HEK293 (cell line): ENCODE measurements at regions not wholly inside any gene's neighbourhood (a gene's known extent, or its start where the extent isn't known, plus 50 kb on each side); places are given as distances from the start of the nearest gene placed in this dataset.

Experiments used
- CTCF ChIA-PET: fragments of 350-600 bp; formaldehyde crosslinking; extraction: SDS; loops from one replicate; lab custom pipeline; 2021; ENCODE audit warnings: antibody characterized with exemption; lab: Yijun Ruan, JAX
- POLR2A ChIA-PET: fragments of 300-600 bp; formaldehyde crosslinking; extraction: SDS; loops from one replicate; lab custom pipeline; 2020; ENCODE audit warnings: antibody characterized with exemption, inconsistent platforms; lab: Yijun Ruan, JAX
- H3K27ac ChIP-seq: fragments of 200-500 bp; sonication (Bioruptor generic); 2 replicates; pipeline ENCODE4 v1.5.1; 2014; ENCODE audit warnings: low read depth, low read length, control low read depth, inconsistent platforms; ENCODE audit errors: extremely low read depth
- H3K36me3 ChIP-seq, 2 experiments: fragments of 200-500 bp in 1 of 2; sonication (Bioruptor generic) in 1 of 2; 1 replicate in 1 of 2; 2 replicates in 1 of 2; pipeline ENCODE4 v1.5.1; 2014 to 2017; ENCODE audit warnings: inconsistent platforms in 2 of 2, low read length in 2 of 2; ENCODE audit not compliant: control insufficient read depth in 2 of 2, insufficient read depth in 1 of 2
- H3K4me1 ChIP-seq: fragments of 200-500 bp; sonication (Bioruptor generic); 2 replicates; pipeline ENCODE4 v1.5.1; 2014; ENCODE audit warnings: mild to moderate bottlenecking, low read length, inconsistent platforms; ENCODE audit not compliant: control insufficient read depth, insufficient read depth
- H3K4me3 ChIP-seq: 2 replicates; pipeline ENCODE4 v1.5.1; 2011; ENCODE audit warnings: low read depth, mild to moderate bottlenecking, control low read depth, low read length, moderate library complexity
- H3K9me3 ChIP-seq: fragments of 200-500 bp; sonication (Bioruptor generic); 2 replicates; pipeline ENCODE4 v1.5.1; 2014; ENCODE audit warnings: low read depth, low read length, inconsistent platforms; ENCODE audit not compliant: control insufficient read depth, insufficient read depth
- KLF16 ChIP-seq: fragments of 450-650 bp; formaldehyde crosslinking; IDR thresholded peaks from 2 replicates; pipeline ENCODE4 v1.5.1; 2017; ENCODE audit warnings: missing biosample characterization, missing genetic modification characterization
- PRDM4 ChIP-seq: fragments of 450-650 bp; formaldehyde crosslinking; IDR thresholded peaks from 2 replicates; pipeline ENCODE4 v1.5.1; 2017; ENCODE audit warnings: missing biosample characterization, missing genetic modification characterization
- SP3 ChIP-seq: fragments of 450-650 bp; formaldehyde crosslinking; IDR thresholded peaks from 2 replicates; pipeline ENCODE4 v1.5.1; 2016; ENCODE audit warnings: missing biosample characterization, missing genetic modification characterization
- SP7 ChIP-seq: fragments of 450-650 bp; formaldehyde crosslinking; IDR thresholded peaks from 2 replicates; pipeline ENCODE4 v1.5.1; 2016; ENCODE audit warnings: missing biosample characterization, missing genetic modification characterization
- TSHZ1 ChIP-seq: fragments of 450-650 bp; formaldehyde crosslinking; IDR thresholded peaks from 2 replicates; pipeline ENCODE4 v1.5.1; 2016; ENCODE audit warnings: missing biosample characterization, missing genetic modification characterization, borderline replicate concordance
- WT1 ChIP-seq: fragments of 450-650 bp; formaldehyde crosslinking; IDR thresholded peaks from 2 replicates; pipeline ENCODE4 v1.5.1; 2016; ENCODE audit warnings: missing biosample characterization, missing genetic modification characterization
- ZBTB17 ChIP-seq: fragments of 450-650 bp; formaldehyde crosslinking; IDR thresholded peaks from 2 replicates; pipeline ENCODE4 v1.5.1; 2016; ENCODE audit warnings: missing biosample characterization, missing genetic modification characterization
- ZBTB21 ChIP-seq: fragments of 450-650 bp; formaldehyde crosslinking; IDR thresholded peaks from 2 replicates; pipeline ENCODE4 v1.5.1; 2017; ENCODE audit warnings: missing biosample characterization, missing genetic modification characterization
- ZBTB26 ChIP-seq: fragments of 450-650 bp; formaldehyde crosslinking; optimal IDR thresholded peaks from 2 replicates; pipeline ENCODE3; 2016; ENCODE audit warnings: missing biosample characterization, mild to moderate bottlenecking, missing genetic modification characterization
- ZBTB48 ChIP-seq: fragments of 450-650 bp; formaldehyde crosslinking; IDR thresholded peaks from 2 replicates; pipeline ENCODE4 v1.5.1; 2016; ENCODE audit warnings: missing biosample characterization, missing genetic modification characterization
- ZEB2 ChIP-seq: fragments of 450-650 bp; formaldehyde crosslinking; IDR thresholded peaks from 2 replicates; pipeline ENCODE4 v1.5.1; 2016; ENCODE audit warnings: missing biosample characterization, missing genetic modification characterization
- ZNF157 ChIP-seq: fragments of 450-650 bp; formaldehyde crosslinking; IDR thresholded peaks from 2 replicates; pipeline ENCODE4 v1.5.1; 2016; ENCODE audit warnings: missing biosample characterization, missing genetic modification characterization
- ZNF311 ChIP-seq: fragments of 450-650 bp; formaldehyde crosslinking; IDR thresholded peaks from 2 replicates; pipeline ENCODE4 v1.5.1; 2017; ENCODE audit warnings: missing biosample characterization, missing genetic modification characterization, borderline replicate concordance
- ZNF366 ChIP-seq: fragments of 450-650 bp; formaldehyde crosslinking; conservative IDR thresholded peaks from 2 replicates; pipeline ENCODE4 v1.5.1; 2016; ENCODE audit warnings: missing biosample characterization, missing genetic modification characterization
- ZNF555 ChIP-seq: fragments of 450-650 bp; formaldehyde crosslinking; conservative IDR thresholded peaks from 2 replicates; pipeline ENCODE4 v1.5.1; 2017; ENCODE audit warnings: missing biosample characterization, mild to moderate bottlenecking, missing genetic modification characterization, inconsistent platforms
- ZNF626 ChIP-seq: fragments of 450-650 bp; sonication (Bioruptor Pico); formaldehyde crosslinking; IDR thresholded peaks from 2 replicates; pipeline ENCODE4 v1.5.1; 2018; ENCODE audit warnings: missing biosample characterization, missing genetic modification characterization, inconsistent platforms
- ZNF629 ChIP-seq: fragments of 450-650 bp; formaldehyde crosslinking; IDR thresholded peaks from 2 replicates; pipeline ENCODE4 v1.5.1; 2017; ENCODE audit warnings: missing biosample characterization, missing genetic modification characterization
- ZNF660 ChIP-seq: fragments of 450-650 bp; IDR thresholded peaks from 2 replicates; pipeline ENCODE4 v1.5.1; 2018; ENCODE audit warnings: missing biosample characterization, mild to moderate bottlenecking, missing genetic modification characterization
- ZNF777 ChIP-seq: fragments of 450-650 bp; formaldehyde crosslinking; IDR thresholded peaks from 2 replicates; pipeline ENCODE4 v1.5.1; 2017; ENCODE audit warnings: missing biosample characterization, missing genetic modification characterization, borderline replicate concordance
- ZSCAN23 ChIP-seq: fragments of 450-650 bp; formaldehyde crosslinking; IDR thresholded peaks from 2 replicates; pipeline ENCODE4 v1.5.1; 2016; ENCODE audit warnings: missing biosample characterization, missing genetic modification characterization
- TF ChIP-seq, protein P1 (sequence below): fragments of 450-650 bp; formaldehyde crosslinking; IDR thresholded peaks from 2 replicates; pipeline ENCODE4 v1.5.1; 2016; ENCODE audit warnings: missing biosample characterization, missing genetic modification characterization
- TF ChIP-seq, protein P2 (sequence below): fragments of 450-650 bp; formaldehyde crosslinking; IDR thresholded peaks from 2 replicates; pipeline ENCODE4 v1.5.1; 2017; ENCODE audit warnings: missing biosample characterization, missing genetic modification characterization
- TF ChIP-seq, protein P3 (sequence below): fragments of 450-650 bp; formaldehyde crosslinking; IDR thresholded peaks from 2 replicates; pipeline ENCODE4 v1.5.1; 2016; ENCODE audit warnings: missing biosample characterization, missing genetic modification characterization, low read depth

GRCh38 chr6:111972745-111973117 lies 81.2 kb upstream of the CCN6 start (continued):
- no peak for TF ChIP-seq ZBTB26 (tag by site-specific recombination)
- no peak for TF ChIP-seq ZBTB48 (tag by site-specific recombination)
- TF ChIP-seq TSHZ1 (tag by site-specific recombination), result no peak
- 0 out of 2 replicates have a peak, but pooled peaks have one; percentile 28 for TF ChIP-seq ZNF777 (tag by site-specific recombination)
- TF ChIP-seq ZNF626 (tag by site-specific recombination), result no peak
- TF ChIP-seq PRDM4 (tag by site-specific recombination), result peak; percentile 61; the same call in 1 of the 2 replicates
- no peak for TF ChIP-seq ZSCAN23 (tag by site-specific recombination)
- TF ChIP-seq ZNF311 (tag by site-specific recombination), result no peak

DNA sequence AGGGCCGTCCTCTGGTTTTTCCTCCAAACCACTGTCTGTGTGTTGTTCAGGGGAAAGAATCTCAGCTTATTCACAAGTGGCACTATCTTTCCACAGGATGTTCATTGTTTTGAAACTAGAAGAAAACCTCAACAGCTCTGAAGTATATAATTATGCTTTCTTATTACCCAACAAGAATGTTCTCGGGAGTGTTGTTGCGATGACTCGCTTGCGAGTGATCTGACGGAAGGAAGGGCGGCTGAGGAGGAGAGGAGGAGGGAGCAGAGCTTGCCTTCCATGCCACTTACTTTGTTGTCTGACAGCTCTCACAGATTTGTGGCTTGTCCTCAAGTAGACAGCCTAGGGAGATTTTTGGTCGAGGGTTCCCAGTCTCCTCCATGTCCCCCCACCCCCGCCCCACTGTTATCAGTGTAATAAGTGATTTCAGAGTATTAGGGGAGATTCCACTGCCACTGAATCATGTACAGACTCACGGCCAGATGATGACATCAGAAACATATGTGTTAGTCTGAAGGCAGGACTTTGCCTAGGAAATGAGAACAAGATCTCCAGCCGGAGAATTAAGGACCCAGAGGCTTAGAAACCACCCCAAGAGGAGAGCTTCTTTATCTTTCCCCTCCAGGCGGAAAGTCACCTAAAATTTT lies 80.7 kb upstream of the CCN6 start:
- CTCF ChIA-PET, result interaction anchor here (0.9 to 2.0 kb wide), 10 partner anchors 8 to 263 kb away, joined by 3 to 6 read pairs (median 4); partner anchors contain the start of gene FYN
- POLR2A ChIA-PET, result interaction anchor here (1.4 kb wide), 2 partner anchors 10 to 15 kb away, joined by 3 to 5 read pairs; no protein-coding TSS in a partner anchor
- Histone ChIP-seq H3K4me1 (peaks cover 8% of the 10 kb centered on the region), H3K4me3 (no peak overlapping the region), H3K27ac (no peak overlapping the region), H3K9me3 (no peaks in the 10 kb centered on the region), H3K36me3 (no peaks in the 10 kb centered on the region)
- no peak for TF ChIP-seq KLF16 (tag by site-specific recombination)
- TF ChIP-seq ZNF555 (tag by site-specific recombination), result no peak
- TF ChIP-seq ZNF157 (tag by site-specific recombination), result no peak
- peak; percentile 76 for TF ChIP-seq ZNF366 (tag by site-specific recombination)
- peak; percentile 36; the same call in 1 of the 2 replicates for TF ChIP-seq ZNF660 (tag by site-specific recombination)
- TF ChIP-seq ZNF629 (tag by site-specific recombination), result peak; percentile 74
- TF ChIP-seq SP3, result peak; percentile 23; the same call in 1 of the 2 replicates
- TF ChIP-seq, protein P1, sequence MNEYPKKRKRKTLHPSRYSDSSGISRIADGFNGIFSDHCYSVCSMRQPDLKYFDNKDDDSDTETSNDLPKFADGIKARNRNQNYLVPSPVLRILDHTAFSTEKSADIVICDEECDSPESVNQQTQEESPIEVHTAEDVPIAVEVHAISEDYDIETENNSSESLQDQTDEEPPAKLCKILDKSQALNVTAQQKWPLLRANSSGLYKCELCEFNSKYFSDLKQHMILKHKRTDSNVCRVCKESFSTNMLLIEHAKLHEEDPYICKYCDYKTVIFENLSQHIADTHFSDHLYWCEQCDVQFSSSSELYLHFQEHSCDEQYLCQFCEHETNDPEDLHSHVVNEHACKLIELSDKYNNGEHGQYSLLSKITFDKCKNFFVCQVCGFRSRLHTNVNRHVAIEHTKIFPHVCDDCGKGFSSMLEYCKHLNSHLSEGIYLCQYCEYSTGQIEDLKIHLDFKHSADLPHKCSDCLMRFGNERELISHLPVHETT (tag by site-specific recombination), result 0 out of 2 replicates have a peak, but pooled peaks have one; percentile 37
- TF ChIP-seq, protein P2, sequence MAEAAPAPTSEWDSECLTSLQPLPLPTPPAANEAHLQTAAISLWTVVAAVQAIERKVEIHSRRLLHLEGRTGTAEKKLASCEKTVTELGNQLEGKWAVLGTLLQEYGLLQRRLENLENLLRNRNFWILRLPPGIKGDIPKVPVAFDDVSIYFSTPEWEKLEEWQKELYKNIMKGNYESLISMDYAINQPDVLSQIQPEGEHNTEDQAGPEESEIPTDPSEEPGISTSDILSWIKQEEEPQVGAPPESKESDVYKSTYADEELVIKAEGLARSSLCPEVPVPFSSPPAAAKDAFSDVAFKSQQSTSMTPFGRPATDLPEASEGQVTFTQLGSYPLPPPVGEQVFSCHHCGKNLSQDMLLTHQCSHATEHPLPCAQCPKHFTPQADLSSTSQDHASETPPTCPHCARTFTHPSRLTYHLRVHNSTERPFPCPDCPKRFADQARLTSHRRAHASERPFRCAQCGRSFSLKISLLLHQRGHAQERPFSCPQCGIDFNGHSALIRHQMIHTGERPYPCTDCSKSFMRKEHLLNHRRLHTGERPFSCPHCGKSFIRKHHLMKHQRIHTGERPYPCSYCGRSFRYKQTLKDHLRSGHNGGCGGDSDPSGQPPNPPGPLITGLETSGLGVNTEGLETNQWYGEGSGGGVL (tag by site-specific recombination), result peak; percentile 92
- peak; percentile 57; the same call in 1 of the 2 replicates for TF ChIP-seq ZBTB17
- TF ChIP-seq ZEB2 (tag by site-specific recombination), result peak; percentile 73
- TF ChIP-seq, protein P3, sequence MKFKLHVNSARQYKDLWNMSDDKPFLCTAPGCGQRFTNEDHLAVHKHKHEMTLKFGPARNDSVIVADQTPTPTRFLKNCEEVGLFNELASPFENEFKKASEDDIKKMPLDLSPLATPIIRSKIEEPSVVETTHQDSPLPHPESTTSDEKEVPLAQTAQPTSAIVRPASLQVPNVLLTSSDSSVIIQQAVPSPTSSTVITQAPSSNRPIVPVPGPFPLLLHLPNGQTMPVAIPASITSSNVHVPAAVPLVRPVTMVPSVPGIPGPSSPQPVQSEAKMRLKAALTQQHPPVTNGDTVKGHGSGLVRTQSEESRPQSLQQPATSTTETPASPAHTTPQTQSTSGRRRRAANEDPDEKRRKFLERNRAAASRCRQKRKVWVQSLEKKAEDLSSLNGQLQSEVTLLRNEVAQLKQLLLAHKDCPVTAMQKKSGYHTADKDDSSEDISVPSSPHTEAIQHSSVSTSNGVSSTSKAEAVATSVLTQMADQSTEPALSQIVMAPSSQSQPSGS (tag by site-specific recombination), result peak; percentile 64
- no peak for TF ChIP-seq ZNF311 (tag by site-specific recombination)
- TF ChIP-seq WT1 (tag by site-specific recombination), result peak; percentile 43
- peak; percentile 60; the same call in 1 of the 2 replicates for TF ChIP-seq ZBTB21 (tag by site-specific recombination)
- peak; percentile 96 for TF ChIP-seq SP7
